ENCODE measurements at regions not wholly inside any gene's neighbourhood (a gene's known extent, or its start where the extent isn't known, plus 50 kb on each side); places are given as distances from the start of the nearest gene placed in this dataset.

GRCh38 chr5:39561421-39561820 lies 136.6 kb upstream of the DAB2 start:
- no peak for TF ChIP-seq CTCF (IDR thresholded peaks at IDR 0.05)
- no peak for TF ChIP-seq POLR2A (IDR thresholded peaks at IDR 0.05)

Measured in uterus (tissue), 2 donors.